GM13977 (cell line): ENCODE measurements at regions not wholly inside any gene's neighbourhood (a gene's known extent, or its start where the extent isn't known, plus 50 kb on each side); places are given as distances from the start of the nearest gene placed in this dataset.

ENCODE experiments used
- DNase-seq: peaks from one replicate; pipeline ENCODE4 v3.0.0; 2012; ENCODE audit warnings: low spot score
- CTCF ChIP-seq: IDR thresholded peaks from 2 replicates; pipeline ENCODE4 v1.5.1; 2012; ENCODE audit warnings: mild to moderate bottlenecking, control low read depth; ENCODE audit not compliant: insufficient read depth; ENCODE audit errors: extremely low read depth, missing control alignments
- in situ Hi-C: fragments of 300-500 bp; cut with MboI; formaldehyde crosslinking; loops from one replicate; pipeline ENCODE4 v1.12.0; 2022; ENCODE audit warnings: low sequenced_read_pairs, low pct_unique_long_range_greater_than_20kb, mixed read lengths, inconsistent platforms; ENCODE audit not compliant: unreplicated experiment

DNA sequence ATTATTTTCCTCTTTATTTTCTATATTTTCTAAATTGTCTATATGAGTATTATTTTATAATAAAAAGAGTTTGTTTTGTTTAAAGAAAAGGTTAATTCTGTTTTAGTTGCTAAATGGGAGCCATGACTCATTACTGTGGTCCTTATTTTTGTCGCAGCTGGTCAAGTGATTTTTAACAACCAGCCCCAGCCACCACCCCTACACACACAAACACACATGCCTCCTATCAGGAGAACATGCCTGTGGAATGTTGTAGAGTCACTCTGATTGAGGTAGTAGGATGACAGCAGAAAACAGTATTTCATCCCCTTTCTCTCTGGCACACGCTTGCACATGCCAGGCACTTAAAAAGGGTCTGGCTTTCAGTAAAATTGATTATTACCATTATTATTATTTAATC, 68.6 kb upstream of the GDF10 start:
- in situ Hi-C loops = no loop called here
- DNase-seq = no peak
- TF ChIP-seq CTCF = no peak

DNA sequence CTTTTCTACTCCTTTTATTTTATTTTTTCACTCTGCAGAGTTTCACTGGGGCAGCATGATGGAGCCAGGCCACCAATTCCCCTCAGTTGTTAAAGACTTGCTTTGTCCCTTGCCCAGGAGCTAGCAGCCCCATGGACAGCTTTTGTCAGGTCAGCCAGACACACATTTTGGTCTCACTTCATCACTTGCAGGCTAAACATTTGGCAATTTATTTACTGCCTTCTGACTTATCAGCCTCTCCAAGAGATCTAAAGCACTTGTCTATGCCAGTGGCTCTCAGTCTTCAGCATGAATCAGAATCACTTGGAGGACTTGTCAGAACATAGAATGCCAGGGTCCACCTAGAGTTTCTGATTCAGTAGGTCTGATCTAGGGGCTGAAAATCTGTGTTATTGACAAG, 66.4 kb upstream of the GDF10 start:
- DNase-seq = no peak
- in situ Hi-C loops = no loop called here
- TF ChIP-seq CTCF = no peak

DNA sequence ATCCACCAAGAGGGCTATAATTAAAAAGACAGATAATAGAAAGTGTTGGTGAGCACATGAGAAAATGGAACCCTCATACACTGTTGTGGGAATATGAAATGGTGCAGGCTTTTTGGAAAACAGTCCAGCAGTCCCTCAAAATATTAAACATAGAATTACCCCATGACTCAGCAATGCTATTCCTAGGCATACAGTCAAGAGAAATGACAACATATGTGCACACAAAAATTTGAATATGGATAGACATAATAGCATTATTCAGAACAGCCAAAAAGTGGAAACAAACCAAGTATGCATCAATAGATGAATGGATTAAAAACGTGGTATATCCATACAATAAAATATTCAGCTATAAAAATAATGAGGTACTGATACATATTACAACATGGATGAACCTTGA, 64.5 kb upstream of the GDF10 start:
- in situ Hi-C loops = no loop called here
- TF ChIP-seq CTCF = no peak
- no peak for DNase-seq

GRCh38 chr10:47237316-47238260, 62.4 kb upstream of the GDF10 start:
- in situ Hi-C loops = no loop called here
- peak; percentile 15 for TF ChIP-seq CTCF
- no peak for DNase-seq

GRCh38 chr10:47238331-47239095, 61.5 kb upstream of the GDF10 start:
- DNase-seq = no peak
- TF ChIP-seq CTCF = no peak
- in situ Hi-C loops = no loop called here

DNA sequence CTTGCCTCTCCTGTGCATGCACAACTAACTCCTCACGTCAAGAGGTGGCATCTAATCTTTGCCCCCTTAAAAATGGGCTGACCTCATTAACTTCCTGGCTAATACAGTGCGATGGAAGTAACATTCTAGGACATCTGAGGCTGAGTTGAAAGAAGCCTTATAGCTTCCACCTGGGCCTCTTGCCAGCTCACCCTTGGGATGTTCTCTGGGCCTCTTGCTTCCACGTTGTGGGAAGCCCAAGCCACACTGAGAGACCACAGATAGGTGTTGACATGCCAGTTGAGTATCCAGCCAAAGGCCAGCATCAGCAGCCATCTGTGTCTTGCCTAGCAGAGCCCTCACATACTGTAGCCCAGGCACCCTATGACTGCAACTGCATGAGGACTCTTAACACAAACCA, 60.8 kb upstream of the GDF10 start:
- DNase-seq = no peak
- in situ Hi-C loops = no loop called here
- no peak for TF ChIP-seq CTCF
